SK-N-SH treated with all-trans-retinoic acid at 6 μM for 48 hours (cell line): ENCODE measurements at regions not wholly inside any gene's neighbourhood (a gene's known extent, or its start where the extent isn't known, plus 50 kb on each side); places are given as distances from the start of the nearest gene placed in this dataset.

Source experiments
- ARNTL ChIP-seq: fragments of 450-650 bp; formaldehyde crosslinking; IDR thresholded peaks from 2 replicates; pipeline ENCODE4 v1.5.0; 2020; ENCODE audit warnings: low read depth, mild to moderate bottlenecking, moderate library complexity, borderline replicate concordance
- CREB5 ChIP-seq: fragments of 250-450 bp; sonication (Bioruptor Pico); IDR thresholded peaks from 2 replicates; pipeline ENCODE4 v1.5.1; 2020; ENCODE audit warnings: low read depth, mild to moderate bottlenecking, moderate library complexity
- OSR1 ChIP-seq: fragments of 250-450 bp; sonication (Bioruptor Pico); IDR thresholded peaks from 2 replicates; pipeline ENCODE4 v1.8.0; 2022; ENCODE audit warnings: moderate library complexity, mild to moderate bottlenecking, inconsistent platforms
- PATZ1 ChIP-seq: fragments of 250-450 bp; sonication (Bioruptor Pico); IDR thresholded peaks from 2 replicates; pipeline ENCODE4 v1.8.0; 2020; ENCODE audit warnings: mild to moderate bottlenecking, moderate library complexity, borderline replicate concordance
- RARB ChIP-seq: fragments of 250-450 bp; sonication (Bioruptor Pico); IDR thresholded peaks from 2 replicates; pipeline ENCODE4 v1.8.0; 2021; ENCODE audit warnings: mild to moderate bottlenecking, moderate library complexity
- TOX ChIP-seq: fragments of 250-450 bp; sonication (Bioruptor Pico); IDR thresholded peaks from 2 replicates; pipeline ENCODE4 v1.8.0; 2021; ENCODE audit warnings: mild to moderate bottlenecking, moderate library complexity, borderline replicate concordance
- ZC3H10 ChIP-seq: fragments of 250-450 bp; sonication (Bioruptor Pico); IDR thresholded peaks from 2 replicates; pipeline ENCODE4 v1.5.1; 2021; ENCODE audit warnings: mild to moderate bottlenecking, moderate library complexity
- ZFP3 ChIP-seq: fragments of 250-450 bp; sonication (Bioruptor Pico); IDR thresholded peaks from 2 replicates; pipeline ENCODE4 v1.5.0; 2020; ENCODE audit warnings: mild to moderate bottlenecking, moderate library complexity
- ZNF8 ChIP-seq: fragments of 450-650 bp; formaldehyde crosslinking; IDR thresholded peaks from 2 replicates; pipeline ENCODE4 v1.5.0; 2020; ENCODE audit warnings: mild to moderate bottlenecking, moderate library complexity
- TF ChIP-seq, protein P1 (sequence below): fragments of 250-450 bp; sonication (Bioruptor Pico); IDR thresholded peaks from 2 replicates; pipeline ENCODE4 v1.5.0; 2020; ENCODE audit warnings: mild to moderate bottlenecking, moderate library complexity

- TF ChIP-seq ZNF8 (CRISPR knock-in tag) (no peak), ARNTL (no peak), PATZ1 (no peak), ZFP3 (CRISPR knock-in tag) (no peak), RARB (CRISPR knock-in tag) (no peak), ZC3H10 (CRISPR knock-in tag) (no peak), TOX (CRISPR knock-in tag) (no peak), CREB5 (no peak), OSR1 (CRISPR knock-in tag) (no peak)
- TF ChIP-seq, protein P1, sequence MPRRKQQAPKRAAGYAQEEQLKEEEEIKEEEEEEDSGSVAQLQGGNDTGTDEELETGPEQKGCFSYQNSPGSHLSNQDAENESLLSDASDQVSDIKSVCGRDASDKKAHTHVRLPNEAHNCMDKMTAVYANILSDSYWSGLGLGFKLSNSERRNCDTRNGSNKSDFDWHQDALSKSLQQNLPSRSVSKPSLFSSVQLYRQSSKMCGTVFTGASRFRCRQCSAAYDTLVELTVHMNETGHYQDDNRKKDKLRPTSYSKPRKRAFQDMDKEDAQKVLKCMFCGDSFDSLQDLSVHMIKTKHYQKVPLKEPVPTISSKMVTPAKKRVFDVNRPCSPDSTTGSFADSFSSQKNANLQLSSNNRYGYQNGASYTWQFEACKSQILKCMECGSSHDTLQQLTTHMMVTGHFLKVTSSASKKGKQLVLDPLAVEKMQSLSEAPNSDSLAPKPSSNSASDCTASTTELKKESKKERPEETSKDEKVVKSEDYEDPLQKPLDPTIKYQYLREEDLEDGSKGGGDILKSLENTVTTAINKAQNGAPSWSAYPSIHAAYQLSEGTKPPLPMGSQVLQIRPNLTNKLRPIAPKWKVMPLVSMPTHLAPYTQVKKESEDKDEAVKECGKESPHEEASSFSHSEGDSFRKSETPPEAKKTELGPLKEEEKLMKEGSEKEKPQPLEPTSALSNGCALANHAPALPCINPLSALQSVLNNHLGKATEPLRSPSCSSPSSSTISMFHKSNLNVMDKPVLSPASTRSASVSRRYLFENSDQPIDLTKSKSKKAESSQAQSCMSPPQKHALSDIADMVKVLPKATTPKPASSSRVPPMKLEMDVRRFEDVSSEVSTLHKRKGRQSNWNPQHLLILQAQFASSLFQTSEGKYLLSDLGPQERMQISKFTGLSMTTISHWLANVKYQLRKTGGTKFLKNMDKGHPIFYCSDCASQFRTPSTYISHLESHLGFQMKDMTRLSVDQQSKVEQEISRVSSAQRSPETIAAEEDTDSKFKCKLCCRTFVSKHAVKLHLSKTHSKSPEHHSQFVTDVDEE: no peak
These were observed 171.7 kb upstream of the LHX5 start for GRCh38 chr12:113643177-113643974.
